PFSK-1 (cell line): ENCODE measurements at regions not wholly inside any gene's neighbourhood (a gene's known extent, or its start where the extent isn't known, plus 50 kb on each side); places are given as distances from the start of the nearest gene placed in this dataset.

Experiments used
- FOXP2 ChIP-seq: optimal IDR thresholded peaks from 2 replicates; pipeline ENCODE3; 2011; ENCODE audit warnings: borderline replicate concordance, control low read depth, inconsistent platforms; ENCODE audit not compliant: insufficient read depth; ENCODE audit errors: extremely low read length, extremely low read depth
- POLR2AphosphoS5 ChIP-seq: IDR thresholded peaks from 2 replicates; pipeline ENCODE4 v1.6.1; 2012; ENCODE audit warnings: low read depth, mild to moderate bottlenecking, control low read depth, low read length, moderate library complexity
- REST ChIP-seq, 2 experiments: IDR thresholded peaks; 2 replicates each; pipeline versions ENCODE4 v1.6.1 to v1.8.0; 2011 to 2012; ENCODE audit warnings: low read depth in 2 of 2, low read length in 2 of 2, control low read depth in 1 of 2, inconsistent platforms in 1 of 2, mild to moderate bottlenecking in 1 of 2, moderate library complexity in 1 of 2; ENCODE audit not compliant: insufficient read depth in 1 of 2
- SIN3A ChIP-seq: IDR thresholded peaks from 2 replicates; pipeline ENCODE4 v1.6.1; 2012; ENCODE audit warnings: mild to moderate bottlenecking, low read length, moderate library complexity, borderline replicate concordance; ENCODE audit not compliant: insufficient read depth
- TAF1 ChIP-seq: IDR thresholded peaks from 2 replicates; pipeline ENCODE4 v1.6.1; 2012; ENCODE audit warnings: low read length, control low read depth, borderline replicate concordance; ENCODE audit not compliant: insufficient read depth

GRCh38 chr13:107223867-107224266 lies 655.9 kb upstream of the ARGLU1 start:
- TF ChIP-seq FOXP2 (no peak), POLR2AphosphoS5 (no peak), REST (IDR thresholded peaks at IDR 0.05; ENCODE audit: insufficient read depth in 1 of 2, low read depth in 2 of 2, low read length in 2 of 2) (no peak), TAF1 (no peak), SIN3A (no peak)

GRCh38 chr13:107222597-107222996 lies 654.7 kb upstream of the ARGLU1 start:
- TF ChIP-seq POLR2AphosphoS5 (no peak), REST (IDR thresholded peaks at IDR 0.05; ENCODE audit: insufficient read depth in 1 of 2, low read depth in 2 of 2, low read length in 2 of 2) (no peak), SIN3A (no peak), FOXP2 (no peak), TAF1 (no peak)

- TF ChIP-seq REST (IDR thresholded peaks at IDR 0.05; ENCODE audit: insufficient read depth in 1 of 2, low read depth in 2 of 2, low read length in 2 of 2) (no peak), SIN3A (no peak), POLR2AphosphoS5 (no peak), TAF1 (no peak), FOXP2 (no peak)
Observed at GRCh38 chr13:107220245-107220644, 652.3 kb upstream of the ARGLU1 start.

GRCh38 chr13:107217251-107217650 lies 649.3 kb upstream of the ARGLU1 start:
- no peak for TF ChIP-seq FOXP2
- no peak for TF ChIP-seq POLR2AphosphoS5
- TF ChIP-seq SIN3A: no peak
- TF ChIP-seq REST (IDR thresholded peaks at IDR 0.05; ENCODE audit: insufficient read depth in 1 of 2, low read depth in 2 of 2, low read length in 2 of 2): no peak
- TF ChIP-seq TAF1: no peak

- TF ChIP-seq FOXP2: no peak
- TF ChIP-seq SIN3A: no peak
- no peak for TF ChIP-seq TAF1
- TF ChIP-seq POLR2AphosphoS5: no peak
- no peak for TF ChIP-seq REST (IDR thresholded peaks at IDR 0.05; ENCODE audit: insufficient read depth in 1 of 2, low read depth in 2 of 2, low read length in 2 of 2)
Observed at GRCh38 chr13:107216046-107216755, 648.3 kb upstream of the ARGLU1 start.
